GM12878 (cell line): ENCODE measurements at regions not wholly inside any gene's neighbourhood (a gene's known extent, or its start where the extent isn't known, plus 50 kb on each side); places are given as distances from the start of the nearest gene placed in this dataset.

ENCODE experiments used
- ATAC-seq: fragments of 200-7000 bp; cut with Tn5 transposase; 3 replicates; pipeline ENCODE4 v1.9.1; 2020; ENCODE audit warnings: mild to moderate bottlenecking, moderate library complexity
- BruUV-seq: library from RNA; stranded (reverse); fragments of 400-500 nt; replicated peaks from 2 replicates; lab custom pipeline; 2021; lab: Mats Ljungman, UMichigan
- CTCF ChIA-PET: fragments of 300-600 bp; sonication (Branson Sonifier 250); formaldehyde crosslinking; extraction: SDS; loops from one replicate; lab custom pipeline; 2021; ENCODE audit warnings: inconsistent platforms; lab: Yijun Ruan, JAX
- POLR2A ChIA-PET: fragments of 350-600 bp; formaldehyde crosslinking; extraction: SDS; loops from one replicate; lab custom pipeline; 2021; ENCODE audit warnings: inconsistent platforms; lab: Charles Lee
- RAD21 ChIA-PET: fragments of 300-600 bp; sonication (Branson Sonifier 250); formaldehyde crosslinking; loops from one replicate; lab custom pipeline; 2023; ENCODE audit warnings: antibody characterized with exemption; ENCODE audit not compliant: unreplicated experiment; lab: Charles Lee
- SMC1A ChIA-PET: fragments of 300-600 bp; sonication (Branson Sonifier 250); formaldehyde crosslinking; loops from one replicate; lab custom pipeline; 2023; ENCODE audit not compliant: unreplicated experiment, uncharacterized antibody; lab: Charles Lee
- DNase-seq: peaks from one replicate; pipeline ENCODE4 v3.0.0-alpha.2; 2011; ENCODE audit warnings: low read depth, low spot score
- FAIRE-seq: peaks from 3 replicates; lab custom pipeline; 2011; peaks lifted over from hg19 to GRCh38; lab: Jason Lieb, UNC
- H2AFZ ChIP-seq: 2 replicates; pipeline ENCODE4 v1.6.0; 2011; ENCODE audit warnings: low read depth, low read length, control low read depth; ENCODE audit not compliant: control insufficient read depth
- H3K27ac ChIP-seq: 2 replicates; pipeline ENCODE4 v1.5.1; 2011; ENCODE audit warnings: control low read depth; ENCODE audit not compliant: control insufficient read depth, insufficient read depth
- H3K27me3 ChIP-seq, 2 experiments: replicated peaks in 1 of 2; 2 replicates each; pipeline versions ENCODE4 v1.6.0 to v1.6.1; 2011; ENCODE audit warnings: low read length in 1 of 2; ENCODE audit not compliant: control insufficient read depth in 2 of 2, insufficient read depth in 2 of 2
- H3K36me3 ChIP-seq, 2 experiments: 2 replicates each; pipeline ENCODE4 v1.5.1; 2011; ENCODE audit warnings: low read length in 1 of 2; ENCODE audit not compliant: control insufficient read depth in 2 of 2, insufficient read depth in 2 of 2
- H3K4me1 ChIP-seq: 2 replicates; pipeline ENCODE4 v1.6.1; 2011; ENCODE audit warnings: mild to moderate bottlenecking, low read length, moderate library complexity, mixed read lengths; ENCODE audit not compliant: control insufficient read depth, insufficient read depth
- H3K4me2 ChIP-seq: 2 replicates; pipeline ENCODE4 v1.6.0; 2011; ENCODE audit warnings: control low read depth; ENCODE audit not compliant: control insufficient read depth, insufficient read depth
- H3K4me3 ChIP-seq: fragments of 200-600 bp; sonication (generic); 2 replicates; pipeline ENCODE4 v1.5.1; 2016
- H3K79me2 ChIP-seq: 2 replicates; pipeline ENCODE4 v1.6.0; 2011; ENCODE audit warnings: low read length; ENCODE audit not compliant: control insufficient read depth, insufficient read depth
- H3K9ac ChIP-seq: 2 replicates; pipeline ENCODE4 v1.8.0; 2011; ENCODE audit warnings: low read length, control low read depth, mixed read lengths; ENCODE audit not compliant: control insufficient read depth, insufficient read depth
- H3K9me3 ChIP-seq: replicated peaks from 3 replicates; pipeline ENCODE4 v1.5.1; 2011; ENCODE audit warnings: mild to moderate bottlenecking, low read length; ENCODE audit not compliant: control insufficient read depth, insufficient read depth
- H4K20me1 ChIP-seq: 2 replicates; pipeline ENCODE4 v1.6.0; 2011; ENCODE audit not compliant: control insufficient read depth, insufficient read depth
- ATF7 ChIP-seq: fragments of 450-650 bp; IDR thresholded peaks from 2 replicates; pipeline ENCODE4 v1.6.1; 2016; ENCODE audit warnings: low read depth, mild to moderate bottlenecking
- CHD2 ChIP-seq: IDR thresholded peaks from 2 replicates; pipeline ENCODE4 v1.6.1; 2011; ENCODE audit warnings: low read depth, low read length, improper control_type of control experiment, borderline replicate concordance
- ESRRA ChIP-seq: IDR thresholded peaks from 2 replicates; pipeline ENCODE4 v1.6.1; 2012; ENCODE audit warnings: mild to moderate bottlenecking, low read length, improper control_type of control experiment
- GATAD2B ChIP-seq: fragments of 450-650 bp; conservative IDR thresholded peaks from 2 replicates; pipeline ENCODE4 v1.6.1; 2017; ENCODE audit warnings: low read depth, mild to moderate bottlenecking, moderate library complexity
- HDAC2 ChIP-seq: fragments of 200-600 bp; sonication (generic); IDR thresholded peaks from 2 replicates; pipeline ENCODE4 v1.6.1; 2017
- LARP7 ChIP-seq: fragments of 450-650 bp; IDR thresholded peaks from 2 replicates; pipeline ENCODE4 v1.6.1; 2017; ENCODE audit warnings: mild to moderate bottlenecking
- POLR2A ChIP-seq: IDR thresholded peaks from 2 replicates; pipeline ENCODE4 v1.6.1; 2011; ENCODE audit warnings: low read depth, mild to moderate bottlenecking, low read length
- RELA ChIP-seq: fragments of 450-650 bp; IDR thresholded peaks from 2 replicates; pipeline ENCODE4 v1.8.0; 2014; ENCODE audit warnings: borderline replicate concordance; ENCODE audit not compliant: partially characterized antibody
- RFX5 ChIP-seq: IDR thresholded peaks from 2 replicates; pipeline ENCODE4 v1.6.1; 2011; ENCODE audit warnings: low read depth, low read length, improper control_type of control experiment
- ZBED1 ChIP-seq: IDR thresholded peaks from 2 replicates; pipeline ENCODE4 v1.6.1; 2016; ENCODE audit warnings: borderline replicate concordance
- ZNF592 ChIP-seq: fragments of 450-650 bp; IDR thresholded peaks from 2 replicates; pipeline ENCODE4 v1.6.1; 2017; ENCODE audit warnings: mild to moderate bottlenecking, moderate library complexity
- WGBS: methylation state at CpG from one replicate; pipeline ENCODE4 v1.1.6; 2016; ENCODE audit warnings: low lambda C conversion rate; ENCODE audit not compliant: insufficient replicate concordance, insufficient coverage; ENCODE audit errors: missing lambda C conversion rate; 5-methylcytosine and 5-hydroxymethylcytosine counted together
- in situ Hi-C: fragments of 300-500 bp; cut with MboI; formaldehyde crosslinking; loops from 9 replicates; pipeline ENCODE4 v1.14.3; 2018; ENCODE audit warnings: mixed read lengths
- intact Hi-C: fragments of 100-400 bp; cut with micrococcal nuclease; formaldehyde crosslinking; loops from one replicate; pipeline ENCODE4 v1.14.2; 2022; ENCODE audit not compliant: unreplicated experiment

DNA sequence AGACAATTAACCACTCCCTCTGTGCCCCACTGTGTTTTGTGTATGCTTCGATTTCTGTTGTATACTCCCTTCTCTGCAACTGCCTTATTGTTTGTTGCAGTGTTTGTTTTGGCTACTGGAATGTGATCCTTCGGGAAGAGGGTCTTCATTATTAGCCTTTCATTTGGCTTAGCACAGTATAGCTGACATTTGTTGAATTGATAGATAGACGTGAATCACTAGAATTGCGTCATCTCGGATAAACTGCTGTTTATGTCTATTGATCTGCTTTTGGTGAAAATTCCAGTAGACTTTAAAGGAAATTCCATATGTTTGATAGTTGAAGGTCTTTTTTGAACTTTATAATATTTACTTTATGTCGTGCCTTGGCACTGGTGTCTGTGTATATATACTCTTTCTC is 189.9 kb upstream of the EYA4 start:
- ChIA-PET SMC1A (interaction anchor here (0.9 kb wide), 1 partner anchor 9 kb away, joined by 3 read pairs; no protein-coding TSS in a partner anchor), CTCF (no interaction called here), RAD21 (no interaction called here), POLR2A (no interaction called here)
- Histone ChIP-seq H3K9ac (no peak overlapping the region), H3K4me2 (no peak overlapping the region), H4K20me1 (no peaks in the 10 kb centered on the region), H3K36me3 (no peaks in the 10 kb centered on the region), H2AFZ (no peak overlapping the region), H3K79me2 (no peaks in the 10 kb centered on the region), H3K27me3 (no peaks in the 10 kb centered on the region; a peak in 1 of 4 replicates), H3K4me1 (no peaks in the 10 kb centered on the region), H3K9me3 (no peaks in the 10 kb centered on the region), H3K27ac (no peak overlapping the region), H3K4me3 (no peak overlapping the region)
- ATAC-seq (no peak), DNase-seq (no peak), FAIRE-seq (no peak)
- intact Hi-C loops = no loop called here
- in situ Hi-C loops = no loop called here
- BruUV-seq = no TSS peak
- 50% methylated on average over 6 of the region's 6 CpGs for whole genome bisulfite sequencing
- TF ChIP-seq RFX5 (no peak), CHD2 (no peak), GATAD2B (no peak), RELA (no peak), ESRRA (no peak)

GRCh38 chr6:133052465-133052864 is 188.7 kb upstream of the EYA4 start:
- no peaks in the 10 kb centered on the region for H3K79me2 ChIP-seq
- FAIRE-seq (no peak), ATAC-seq (no peak), DNase-seq (no peak)
- no TSS peak for BruUV-seq
- H2AFZ ChIP-seq = no peak overlapping the region
- H4K20me1 ChIP-seq = no peaks in the 10 kb centered on the region
- H3K36me3 ChIP-seq = no peaks in the 10 kb centered on the region
- H3K4me2 ChIP-seq = no peak overlapping the region
- in situ Hi-C loops = no loop called here
- no peaks in the 10 kb centered on the region for H3K4me1 ChIP-seq
- RAD21 ChIA-PET = no interaction called here
- TF ChIP-seq LARP7 (no peak), POLR2A (no peak), ATF7 (no peak), ZNF592 (no peak), ZBED1 (no peak), HDAC2 (no peak)
- WGBS = 96% methylated on average over 2 of the region's 2 CpGs
- no peaks in the 10 kb centered on the region; a peak in 1 of 4 replicates for H3K27me3 ChIP-seq
- H3K4me3 ChIP-seq = no peak overlapping the region
- no peak overlapping the region for H3K9ac ChIP-seq
- POLR2A ChIA-PET = no interaction called here
- H3K9me3 ChIP-seq = no peaks in the 10 kb centered on the region
- CTCF ChIA-PET = no interaction called here
- H3K27ac ChIP-seq = no peak overlapping the region
- SMC1A ChIA-PET = interaction anchor here (0.9 kb wide), 1 partner anchor 11 kb away, joined by 3 read pairs; no protein-coding TSS in a partner anchor
- intact Hi-C loops = no loop called here
